Peyer's patch (tissue), 4 donors: ENCODE measurements at regions not wholly inside any gene's neighbourhood (a gene's known extent, or its start where the extent isn't known, plus 50 kb on each side); places are given as distances from the start of the nearest gene placed in this dataset.

Source experiments
- DNase-seq, 3 donors: peaks; one replicate each; pipeline ENCODE4 v3.0.0-alpha.2; 2017 to 2019
- H3K27ac ChIP-seq, 4 donors: fragments of 200-600 bp; sonication (generic); one replicate each; pipeline ENCODE4 v1.5.1; 2016 to 2019
- H3K27me3 ChIP-seq, 2 donors: fragments of 200-600 bp; sonication (generic); one replicate each; pipeline ENCODE4 v1.5.1; 2019
- H3K36me3 ChIP-seq, 3 donors: fragments of 200-600 bp; sonication (generic); one replicate each; pipeline ENCODE4 v1.5.1; 2016 to 2019
- H3K4me1 ChIP-seq, 4 donors: fragments of 200-600 bp; sonication (generic); one replicate each; pipeline ENCODE4 v1.5.1; 2016 to 2019
- H3K4me3 ChIP-seq, 4 donors: fragments of 200-600 bp; sonication (generic); 1 replicate in 3 of 4; 2 replicates in 1 of 4; pipeline ENCODE4 v1.5.1; 2016 to 2019; ENCODE audit warnings: mild to moderate bottlenecking in 1 of 4
- H3K9me3 ChIP-seq, 4 donors: fragments of 200-600 bp; sonication (generic); one replicate each; pipeline ENCODE4 v1.5.1; 2016 to 2019; ENCODE audit warnings: mild to moderate bottlenecking in 1 of 4
- POLR2A ChIP-seq, 2 donors: fragments of 450-650 bp; IDR thresholded peaks; one replicate each; pipeline ENCODE4 v1.5.1; 2017; ENCODE audit warnings: antibody characterized with exemption in 2 of 2, mild to moderate bottlenecking in 2 of 2, moderate library complexity in 2 of 2
- TF ChIP-seq, protein P1 (sequence below), 6 experiments: fragments of 450-650 bp in 4 of 6; fragments of 200-600 bp in 2 of 6; sonication (generic) in 1 of 6; IDR thresholded peaks; one replicate each; pipeline ENCODE4 v1.5.1; 2017 to 2019; ENCODE audit warnings: antibody characterized with exemption in 6 of 6, mild to moderate bottlenecking in 3 of 6, moderate library complexity in 1 of 6

DNA sequence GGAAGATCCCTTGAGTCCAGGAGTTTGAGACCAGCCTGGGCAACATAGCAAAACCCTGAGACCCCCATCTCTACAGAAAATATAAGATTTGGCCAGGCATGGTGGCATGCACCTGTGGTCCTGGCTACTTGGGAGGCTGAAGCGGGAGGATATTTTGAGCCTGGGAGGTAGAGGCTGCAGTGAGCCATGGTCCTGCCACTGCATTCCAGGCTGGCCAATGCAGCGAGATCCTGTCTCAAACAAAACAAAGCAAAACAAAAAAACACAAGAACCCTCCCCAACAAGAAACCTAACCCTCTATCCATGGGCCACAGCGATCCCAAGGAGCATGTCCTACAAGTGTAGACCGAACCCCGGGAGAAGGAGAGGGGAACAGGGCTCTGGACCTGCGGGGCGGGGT, 133.3 kb downstream of the MGAT5B start:
- DNase-seq: no peak
- no peak for TF ChIP-seq POLR2A (IDR thresholded peaks at IDR 0.05)
- TF ChIP-seq, protein P1, sequence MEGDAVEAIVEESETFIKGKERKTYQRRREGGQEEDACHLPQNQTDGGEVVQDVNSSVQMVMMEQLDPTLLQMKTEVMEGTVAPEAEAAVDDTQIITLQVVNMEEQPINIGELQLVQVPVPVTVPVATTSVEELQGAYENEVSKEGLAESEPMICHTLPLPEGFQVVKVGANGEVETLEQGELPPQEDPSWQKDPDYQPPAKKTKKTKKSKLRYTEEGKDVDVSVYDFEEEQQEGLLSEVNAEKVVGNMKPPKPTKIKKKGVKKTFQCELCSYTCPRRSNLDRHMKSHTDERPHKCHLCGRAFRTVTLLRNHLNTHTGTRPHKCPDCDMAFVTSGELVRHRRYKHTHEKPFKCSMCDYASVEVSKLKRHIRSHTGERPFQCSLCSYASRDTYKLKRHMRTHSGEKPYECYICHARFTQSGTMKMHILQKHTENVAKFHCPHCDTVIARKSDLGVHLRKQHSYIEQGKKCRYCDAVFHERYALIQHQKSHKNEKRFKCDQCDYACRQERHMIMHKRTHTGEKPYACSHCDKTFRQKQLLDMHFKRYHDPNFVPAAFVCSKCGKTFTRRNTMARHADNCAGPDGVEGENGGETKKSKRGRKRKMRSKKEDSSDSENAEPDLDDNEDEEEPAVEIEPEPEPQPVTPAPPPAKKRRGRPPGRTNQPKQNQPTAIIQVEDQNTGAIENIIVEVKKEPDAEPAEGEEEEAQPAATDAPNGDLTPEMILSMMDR (IDR thresholded peaks at IDR 0.05): no peak
- H3K4me1 ChIP-seq: peaks cover 0 to 14% (median 0%) of the 10 kb centered on the region in 4 donors
- no peaks in the 10 kb centered on the region for H3K9me3 ChIP-seq
- no peak overlapping the region for H3K4me3 ChIP-seq
- H3K27ac ChIP-seq: no peak overlapping the region
- H3K27me3 ChIP-seq: no peaks in the 10 kb centered on the region
- H3K36me3 ChIP-seq: no peaks in the 10 kb centered on the region

DNA sequence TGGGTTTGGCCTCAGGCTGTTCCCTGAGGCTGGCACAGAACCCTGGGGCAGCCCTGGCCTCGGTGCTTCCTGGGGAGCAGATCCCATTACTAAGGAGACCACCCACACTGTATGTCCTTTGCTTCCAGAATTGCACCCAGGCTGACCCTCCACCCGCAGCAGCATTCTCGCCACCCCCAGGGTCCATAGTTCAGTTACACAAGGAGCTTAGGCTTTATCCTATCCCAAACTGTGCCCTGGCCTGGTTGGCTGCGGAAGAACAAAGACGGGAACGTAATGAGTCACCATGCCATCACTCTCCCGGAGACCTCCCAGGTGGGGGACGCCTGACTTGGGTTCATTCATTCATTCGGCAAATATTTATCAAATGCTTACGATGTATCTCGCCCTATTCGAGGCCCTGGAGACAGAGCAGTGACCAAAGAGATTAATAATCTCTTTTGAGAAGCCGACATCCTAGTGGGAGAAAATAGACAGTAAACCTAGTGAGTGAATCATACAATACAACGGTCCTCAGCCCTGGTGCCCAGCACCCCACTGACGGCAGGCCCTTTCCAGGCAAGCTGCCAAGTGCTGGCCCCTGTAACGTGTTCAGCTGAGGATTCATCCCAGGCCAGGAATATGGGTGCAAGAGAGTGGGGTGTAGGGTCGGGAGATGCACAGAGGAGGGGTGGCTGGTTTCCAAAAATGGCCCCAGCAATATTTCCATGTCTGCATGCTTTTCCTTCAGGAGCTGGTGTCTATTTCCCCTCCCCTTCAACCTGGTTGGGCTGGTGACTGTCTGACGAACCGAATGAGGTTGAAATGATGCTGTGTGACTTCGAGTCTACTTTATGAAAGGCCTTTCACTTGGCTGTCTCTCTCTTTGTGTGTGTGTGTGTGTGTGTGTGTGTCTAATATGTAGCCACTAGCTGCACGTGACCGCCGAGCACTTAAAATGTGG, 134.2 kb downstream of the MGAT5B start:
- Histone ChIP-seq H3K27ac (no peak overlapping the region), H3K4me1 (peaks cover 0 to 9% (median 0%) of the 10 kb centered on the region in 4 donors), H3K36me3 (no peaks in the 10 kb centered on the region), H3K27me3 (no peaks in the 10 kb centered on the region), H3K9me3 (no peaks in the 10 kb centered on the region), H3K4me3 (no peak overlapping the region)
- no peak for TF ChIP-seq POLR2A (IDR thresholded peaks at IDR 0.05)
- TF ChIP-seq, protein P1 (IDR thresholded peaks at IDR 0.05): no peak
- no peak for DNase-seq

GRCh38 chr17:77003699-77004098, 135.5 kb downstream of the MGAT5B start:
- no peak for TF ChIP-seq POLR2A (IDR thresholded peaks at IDR 0.05)
- Histone ChIP-seq H3K36me3 (no peaks in the 10 kb centered on the region), H3K4me3 (no peak overlapping the region), H3K27ac (no peak overlapping the region), H3K9me3 (no peaks in the 10 kb centered on the region), H3K4me1 (no peaks in the 10 kb centered on the region), H3K27me3 (no peaks in the 10 kb centered on the region)
- DNase-seq: no peak

DNA sequence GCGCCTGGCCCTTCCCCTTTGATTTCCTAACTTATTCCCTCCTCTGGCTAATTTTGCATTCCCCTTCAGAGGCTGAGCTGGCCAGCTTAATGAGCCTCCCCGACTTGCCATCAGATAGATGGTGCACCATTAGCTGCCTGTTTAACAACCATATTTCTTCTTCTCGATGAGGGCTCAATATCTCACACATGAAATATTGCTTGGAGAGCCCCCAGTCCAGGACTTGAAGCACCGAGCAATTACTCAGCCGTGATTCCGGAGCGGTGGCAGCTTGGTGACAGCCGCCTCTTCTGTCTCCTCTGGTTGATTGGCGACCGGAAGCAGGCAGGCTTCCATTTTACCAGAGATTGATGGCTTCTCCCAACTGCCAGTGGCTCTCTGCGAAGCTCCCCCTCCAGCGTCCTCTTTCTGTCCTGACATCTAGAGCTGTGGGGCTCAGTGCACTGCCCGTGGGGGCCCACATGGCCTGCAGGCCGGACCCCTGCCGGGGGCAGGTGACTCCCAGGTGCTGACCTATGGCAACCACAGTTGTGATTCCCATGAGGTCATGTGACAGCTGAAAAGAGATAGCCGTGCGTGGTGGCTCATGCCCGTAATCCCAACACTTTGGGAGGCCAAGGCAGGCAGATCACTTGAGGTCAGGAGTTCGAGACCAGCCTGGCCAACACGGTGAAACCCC, 133.7 kb upstream of the SEC14L1 start:
- TF ChIP-seq, protein P1 (IDR thresholded peaks at IDR 0.05): no peak
- TF ChIP-seq POLR2A (IDR thresholded peaks at IDR 0.05): no peak
- H3K27ac ChIP-seq: no peak overlapping the region
- H3K4me3 ChIP-seq: no peak overlapping the region
- H3K9me3 ChIP-seq: no peaks in the 10 kb centered on the region
- no peaks in the 10 kb centered on the region for H3K4me1 ChIP-seq
- H3K36me3 ChIP-seq: no peaks in the 10 kb centered on the region
- no peak for DNase-seq
- H3K27me3 ChIP-seq: no peaks in the 10 kb centered on the region

DNA sequence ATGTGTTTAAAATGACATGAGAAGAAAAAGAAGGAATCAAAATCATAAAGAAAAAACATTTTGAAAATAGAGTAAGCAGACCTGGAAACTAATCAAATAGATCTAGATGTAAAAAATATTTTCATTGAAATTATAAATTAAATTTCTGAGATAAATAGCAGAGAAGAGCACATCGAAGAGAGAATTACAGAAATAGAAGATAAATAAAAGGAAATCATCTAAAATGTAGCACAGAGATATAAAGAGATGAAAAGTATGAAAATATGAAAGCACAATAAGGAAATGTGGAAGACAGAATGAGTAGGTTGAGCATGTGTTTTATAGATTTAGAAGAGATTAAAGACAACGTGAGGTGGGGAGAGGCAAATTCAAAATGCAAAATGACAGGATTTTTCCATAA, 130.9 kb upstream of the SEC14L1 start:
- H3K27me3 ChIP-seq: no peaks in the 10 kb centered on the region
- no peaks in the 10 kb centered on the region for H3K4me1 ChIP-seq
- H3K27ac ChIP-seq: no peak overlapping the region
- no peaks in the 10 kb centered on the region for H3K36me3 ChIP-seq
- TF ChIP-seq POLR2A (IDR thresholded peaks at IDR 0.05): no peak
- TF ChIP-seq, protein P1 (IDR thresholded peaks at IDR 0.05): no peak
- no peaks in the 10 kb centered on the region for H3K9me3 ChIP-seq
- H3K4me3 ChIP-seq: no peak overlapping the region
- DNase-seq: no peak

GRCh38 chr17:77010667-77011066, 130.1 kb upstream of the SEC14L1 start:
- Histone ChIP-seq H3K4me1 (no peaks in the 10 kb centered on the region), H3K9me3 (no peaks in the 10 kb centered on the region), H3K27me3 (no peaks in the 10 kb centered on the region), H3K27ac (no peak overlapping the region), H3K4me3 (no peak overlapping the region), H3K36me3 (no peaks in the 10 kb centered on the region)
- TF ChIP-seq, protein P1 (IDR thresholded peaks at IDR 0.05): no peak
- TF ChIP-seq POLR2A (IDR thresholded peaks at IDR 0.05): no peak
- DNase-seq: no peak
